Activated T-helper 1 cell treated with anti-CD3 and anti-CD28 coated beads, Interleukin-2, amount 50 U/mL, for 16 hours (primary cell): ENCODE measurements at regions not wholly inside any gene's neighbourhood (a gene's known extent, or its start where the extent isn't known, plus 50 kb on each side); places are given as distances from the start of the nearest gene placed in this dataset.

Experiments
- DNase-seq, 2 donors: peaks; one replicate each; pipeline ENCODE4 v3.0.0-alpha.2; 2020; ENCODE audit warnings: low read depth in 1 of 2, low spot score in 1 of 2

GRCh38 chrX:40485102-40485826 lies 95.5 kb upstream of the ATP6AP2 start:
- DNase-seq = no peak

GRCh38 chrX:40484408-40485091 lies 96.2 kb upstream of the ATP6AP2 start:
- no peak for DNase-seq

GRCh38 chrX:40483502-40483901 lies 97.3 kb upstream of the ATP6AP2 start:
- DNase-seq = no peak

GRCh38 chrX:40479777-40480318 lies 100.9 kb upstream of the ATP6AP2 start:
- no peak for DNase-seq

- no peak for DNase-seq
These were observed 102.2 kb upstream of the ATP6AP2 start for GRCh38 chrX:40478474-40479065.

- no peak for DNase-seq
These were observed 103.8 kb upstream of the ATP6AP2 start for GRCh38 chrX:40476958-40477357.

GRCh38 chrX:40474645-40475044 lies 106.1 kb upstream of the ATP6AP2 start:
- DNase-seq = no peak

GRCh38 chrX:40474205-40474626 lies 106.6 kb upstream of the ATP6AP2 start:
- no peak for DNase-seq

GRCh38 chrX:40473460-40474204 lies 107.1 kb upstream of the ATP6AP2 start:
- no peak for DNase-seq

- DNase-seq = no peak
These were observed 108.7 kb upstream of the ATP6AP2 start for GRCh38 chrX:40471965-40472648.

- DNase-seq = no peak
These were observed 109.8 kb upstream of the ATP6AP2 start for GRCh38 chrX:40470830-40471429.

GRCh38 chrX:40469316-40469715 lies 111.5 kb upstream of the ATP6AP2 start:
- no peak for DNase-seq

- DNase-seq = no peak
These were observed 112.5 kb upstream of the ATP6AP2 start for GRCh38 chrX:40468033-40468846.

GRCh38 chrX:40467454-40467853 lies 113.3 kb upstream of the ATP6AP2 start:
- DNase-seq = no peak

- DNase-seq = no peak
These were observed 114.8 kb upstream of the ATP6AP2 start for GRCh38 chrX:40465735-40466551.

- no peak for DNase-seq
These were observed 118.0 kb upstream of the ATP6AP2 start for GRCh38 chrX:40462795-40463194.

GRCh38 chrX:40460926-40461325 lies 119.8 kb upstream of the ATP6AP2 start:
- no peak for DNase-seq

GRCh38 chrX:40459571-40460158 lies 121.1 kb upstream of the ATP6AP2 start:
- DNase-seq = no peak
